ENCODE measurements at regions not wholly inside any gene's neighbourhood (a gene's known extent, or its start where the extent isn't known, plus 50 kb on each side); places are given as distances from the start of the nearest gene placed in this dataset.

GRCh38 chr2:79260848-79261247 is 101.3 kb upstream of the REG3A start:
- no peak for TF ChIP-seq ZNF274 (IDR thresholded peaks at IDR 0.05; ENCODE audit: borderline replicate concordance, extremely low read depth, low read length)
- no peak for TF ChIP-seq POLR2AphosphoS5 (IDR thresholded peaks at IDR 0.05; ENCODE audit: low read depth, low read length)
- TF ChIP-seq SP1 (IDR thresholded peaks at IDR 0.05; ENCODE audit: low read depth, low read length): no peak
- TF ChIP-seq POLR2A (IDR thresholded peaks at IDR 0.05; ENCODE audit: control extremely low read depth in 1 of 2, low read depth in 2 of 2, low read length in 2 of 2): no peak
- TF ChIP-seq GABPA (IDR thresholded peaks at IDR 0.05; ENCODE audit: borderline replicate concordance, insufficient read depth, low read length): no peak
- TF ChIP-seq, protein P1, sequence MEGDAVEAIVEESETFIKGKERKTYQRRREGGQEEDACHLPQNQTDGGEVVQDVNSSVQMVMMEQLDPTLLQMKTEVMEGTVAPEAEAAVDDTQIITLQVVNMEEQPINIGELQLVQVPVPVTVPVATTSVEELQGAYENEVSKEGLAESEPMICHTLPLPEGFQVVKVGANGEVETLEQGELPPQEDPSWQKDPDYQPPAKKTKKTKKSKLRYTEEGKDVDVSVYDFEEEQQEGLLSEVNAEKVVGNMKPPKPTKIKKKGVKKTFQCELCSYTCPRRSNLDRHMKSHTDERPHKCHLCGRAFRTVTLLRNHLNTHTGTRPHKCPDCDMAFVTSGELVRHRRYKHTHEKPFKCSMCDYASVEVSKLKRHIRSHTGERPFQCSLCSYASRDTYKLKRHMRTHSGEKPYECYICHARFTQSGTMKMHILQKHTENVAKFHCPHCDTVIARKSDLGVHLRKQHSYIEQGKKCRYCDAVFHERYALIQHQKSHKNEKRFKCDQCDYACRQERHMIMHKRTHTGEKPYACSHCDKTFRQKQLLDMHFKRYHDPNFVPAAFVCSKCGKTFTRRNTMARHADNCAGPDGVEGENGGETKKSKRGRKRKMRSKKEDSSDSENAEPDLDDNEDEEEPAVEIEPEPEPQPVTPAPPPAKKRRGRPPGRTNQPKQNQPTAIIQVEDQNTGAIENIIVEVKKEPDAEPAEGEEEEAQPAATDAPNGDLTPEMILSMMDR (IDR thresholded peaks at IDR 0.05; ENCODE audit: control extremely low read depth in 1 of 3, insufficient read depth in 1 of 3, low read depth in 1 of 3, low read length in 3 of 3): no peak
- no peak for TF ChIP-seq BRCA1 (IDR thresholded peaks at IDR 0.05; ENCODE audit: low read depth, low read length)
- no peak for TF ChIP-seq SUZ12 (IDR thresholded peaks at IDR 0.05; ENCODE audit: low read length)
- no peak for TF ChIP-seq EZH2 (IDR thresholded peaks at IDR 0.05; ENCODE audit: low read depth, low read length, severe bottlenecking)
- TF ChIP-seq CEBPB (IDR thresholded peaks at IDR 0.05; ENCODE audit: low read depth, low read length): no peak
- no peak for TF ChIP-seq FOSL1 (IDR thresholded peaks at IDR 0.05; ENCODE audit: insufficient read depth, low read depth, low read length)
- TF ChIP-seq, protein P2, sequence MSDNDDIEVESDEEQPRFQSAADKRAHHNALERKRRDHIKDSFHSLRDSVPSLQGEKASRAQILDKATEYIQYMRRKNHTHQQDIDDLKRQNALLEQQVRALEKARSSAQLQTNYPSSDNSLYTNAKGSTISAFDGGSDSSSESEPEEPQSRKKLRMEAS (IDR thresholded peaks at IDR 0.05): no peak
- no peak for TF ChIP-seq CHD1 (IDR thresholded peaks at IDR 0.05; ENCODE audit: low read depth, low read length)
- TF ChIP-seq EP300 (IDR thresholded peaks at IDR 0.05; ENCODE audit: borderline replicate concordance in 1 of 2, low read depth in 2 of 2, low read length in 2 of 2): no peak

Measured in H1 (cell line).